ENCODE measurements at regions not wholly inside any gene's neighbourhood (a gene's known extent, or its start where the extent isn't known, plus 50 kb on each side); places are given as distances from the start of the nearest gene placed in this dataset.

GRCh38 chr2:220890931-220891330 is 681.2 kb downstream of the EPHA4 start:
- TF ChIP-seq CTCF (IDR thresholded peaks at IDR 0.05) = no peak
- DNase-seq (ENCODE audit: low spot score) = no peak
- no peak for ATAC-seq (ENCODE audit: low FRiP score)

- ATAC-seq (ENCODE audit: low FRiP score) (no peak), DNase-seq (ENCODE audit: low spot score) (no peak)
- no peak for TF ChIP-seq CTCF (IDR thresholded peaks at IDR 0.05)
Measured at GRCh38 chr2:220891405-220891804, 680.7 kb downstream of the EPHA4 start.

- TF ChIP-seq CTCF (IDR thresholded peaks at IDR 0.05) = no peak
- DNase-seq (ENCODE audit: low spot score) (no peak), ATAC-seq (ENCODE audit: low FRiP score) (no peak)
Measured at GRCh38 chr2:220892018-220892634, 680.0 kb downstream of the EPHA4 start.

- no peak for TF ChIP-seq CTCF (IDR thresholded peaks at IDR 0.05)
- no peak for DNase-seq (ENCODE audit: low spot score)
- no peak for ATAC-seq (ENCODE audit: low FRiP score)
Measured at GRCh38 chr2:220893411-220893810, 678.7 kb downstream of the EPHA4 start.

- no peak for ATAC-seq (ENCODE audit: low FRiP score)
- no peak for DNase-seq (ENCODE audit: low spot score)
Measured at GRCh38 chr2:220894069-220894468, 678.0 kb downstream of the EPHA4 start.

GRCh38 chr2:220899492-220899891 is 672.6 kb downstream of the EPHA4 start:
- ATAC-seq (ENCODE audit: low FRiP score) = no peak
- no peak for DNase-seq (ENCODE audit: low spot score)
- TF ChIP-seq CTCF (IDR thresholded peaks at IDR 0.05) = no peak

More at GRCh38 chr2:220894069-220894468, 678.0 kb downstream of the EPHA4 start:
- TF ChIP-seq CTCF (IDR thresholded peaks at IDR 0.05) = no peak

- ATAC-seq (ENCODE audit: low FRiP score) (no peak), DNase-seq (ENCODE audit: low spot score) (no peak)
- no peak for TF ChIP-seq CTCF (IDR thresholded peaks at IDR 0.05)
Measured at GRCh38 chr2:220904015-220904414, 668.1 kb downstream of the EPHA4 start.

Data from omental fat pad (tissue), 3 donors.